ENCODE measurements at regions not wholly inside any gene's neighbourhood (a gene's known extent, or its start where the extent isn't known, plus 50 kb on each side); places are given as distances from the start of the nearest gene placed in this dataset.

DNA sequence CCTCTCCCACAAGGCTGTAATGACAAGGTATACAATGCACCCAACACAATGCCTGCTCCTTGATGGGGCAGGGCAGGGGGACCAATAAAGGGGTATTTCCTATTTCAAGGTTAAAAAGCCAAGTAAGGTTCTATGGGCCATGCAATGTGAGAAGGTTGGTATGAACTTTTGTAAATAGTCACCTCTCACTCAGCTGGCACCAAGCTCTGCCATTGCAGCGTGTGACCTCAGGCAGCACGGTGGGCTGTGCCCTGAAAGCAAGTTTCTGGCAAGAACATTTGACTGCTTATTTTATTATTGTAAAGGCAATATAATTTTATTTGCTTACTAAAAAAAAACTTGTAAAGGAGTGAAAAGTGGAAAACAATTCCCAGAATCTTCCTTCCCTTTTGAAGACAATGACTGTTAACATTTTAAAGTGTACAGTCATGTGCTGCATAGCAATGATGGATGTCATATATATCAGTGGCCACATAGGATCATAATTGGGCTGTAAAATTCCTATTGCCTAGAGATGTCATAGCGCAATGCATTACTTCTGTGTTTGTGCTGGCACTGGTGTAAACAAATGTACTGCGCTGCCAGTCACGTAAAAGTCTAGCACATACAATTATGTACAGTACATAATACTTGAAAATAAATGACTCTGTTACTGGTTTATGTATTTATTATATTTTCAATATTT lies 167.3 kb upstream of the RORA start:
- TF ChIP-seq, protein P1, sequence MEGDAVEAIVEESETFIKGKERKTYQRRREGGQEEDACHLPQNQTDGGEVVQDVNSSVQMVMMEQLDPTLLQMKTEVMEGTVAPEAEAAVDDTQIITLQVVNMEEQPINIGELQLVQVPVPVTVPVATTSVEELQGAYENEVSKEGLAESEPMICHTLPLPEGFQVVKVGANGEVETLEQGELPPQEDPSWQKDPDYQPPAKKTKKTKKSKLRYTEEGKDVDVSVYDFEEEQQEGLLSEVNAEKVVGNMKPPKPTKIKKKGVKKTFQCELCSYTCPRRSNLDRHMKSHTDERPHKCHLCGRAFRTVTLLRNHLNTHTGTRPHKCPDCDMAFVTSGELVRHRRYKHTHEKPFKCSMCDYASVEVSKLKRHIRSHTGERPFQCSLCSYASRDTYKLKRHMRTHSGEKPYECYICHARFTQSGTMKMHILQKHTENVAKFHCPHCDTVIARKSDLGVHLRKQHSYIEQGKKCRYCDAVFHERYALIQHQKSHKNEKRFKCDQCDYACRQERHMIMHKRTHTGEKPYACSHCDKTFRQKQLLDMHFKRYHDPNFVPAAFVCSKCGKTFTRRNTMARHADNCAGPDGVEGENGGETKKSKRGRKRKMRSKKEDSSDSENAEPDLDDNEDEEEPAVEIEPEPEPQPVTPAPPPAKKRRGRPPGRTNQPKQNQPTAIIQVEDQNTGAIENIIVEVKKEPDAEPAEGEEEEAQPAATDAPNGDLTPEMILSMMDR (IDR thresholded peaks at IDR 0.05; ENCODE audit: insufficient read depth, missing control alignments), result no peak
- DNase-seq (ENCODE audit: insufficient read length, low spot score), result no peak
- no peak for FAIRE-seq

DNA sequence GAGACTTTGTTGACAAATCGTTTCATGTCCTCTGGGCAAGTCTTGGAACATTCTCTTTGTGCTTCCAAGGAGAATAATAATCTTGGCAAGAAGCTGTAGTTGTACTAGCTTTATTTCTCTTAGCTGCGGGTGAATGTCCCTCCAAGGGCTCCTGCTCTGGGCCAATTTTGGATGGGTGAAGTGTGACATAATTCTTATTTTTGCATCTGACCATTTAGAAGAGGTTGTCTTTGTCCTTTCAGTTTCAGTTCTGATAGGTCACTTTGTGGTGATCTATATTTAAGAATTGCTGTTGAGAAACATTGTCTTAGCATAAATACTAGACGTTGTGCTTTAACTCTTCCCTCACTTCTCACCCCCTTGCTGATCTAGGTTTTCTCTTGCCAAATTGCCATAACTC lies 164.8 kb upstream of the RORA start:
- FAIRE-seq, result no peak
- no peak for DNase-seq (ENCODE audit: insufficient read length, low spot score)
- TF ChIP-seq, protein P1 (IDR thresholded peaks at IDR 0.05; ENCODE audit: insufficient read depth, missing control alignments), result no peak

DNA sequence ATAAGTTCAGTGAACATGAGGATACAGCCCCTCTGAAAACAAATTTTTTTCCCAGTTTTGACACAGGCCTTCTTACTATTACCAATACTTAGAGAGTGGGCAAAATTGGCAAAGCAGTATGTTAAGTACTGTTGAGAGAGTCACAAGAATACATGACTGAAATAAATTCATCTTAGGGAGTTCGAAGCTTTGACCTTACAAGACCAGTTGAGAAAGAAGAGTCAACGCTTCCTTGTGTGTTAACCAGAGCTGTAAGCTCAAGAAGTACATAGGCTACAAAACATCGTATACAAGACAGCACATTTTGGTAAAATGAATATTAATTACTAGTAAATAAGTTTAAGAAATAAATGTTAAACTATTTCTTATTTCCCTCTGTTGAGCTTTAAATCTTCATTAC lies 164.4 kb upstream of the RORA start:
- FAIRE-seq, result no peak
- TF ChIP-seq, protein P1 (IDR thresholded peaks at IDR 0.05; ENCODE audit: insufficient read depth, missing control alignments), result no peak
- DNase-seq (ENCODE audit: insufficient read length, low spot score), result no peak

- TF ChIP-seq, protein P1 (IDR thresholded peaks at IDR 0.05; ENCODE audit: insufficient read depth, missing control alignments), result no peak
- no peak for FAIRE-seq
- no peak for DNase-seq (ENCODE audit: insufficient read length, low spot score)
Observed at GRCh38 chr15:61390138-61390537, 161.0 kb upstream of the RORA start.

- TF ChIP-seq, protein P1 (IDR thresholded peaks at IDR 0.05; ENCODE audit: insufficient read depth, missing control alignments), result no peak
- DNase-seq (ENCODE audit: insufficient read length, low spot score) (no peak), FAIRE-seq (no peak)
Observed at GRCh38 chr15:61389334-61390028, 160.4 kb upstream of the RORA start.

GRCh38 chr15:61387675-61388074 lies 158.6 kb upstream of the RORA start:
- DNase-seq (ENCODE audit: insufficient read length, low spot score) (no peak), FAIRE-seq (no peak)
- TF ChIP-seq, protein P1 (IDR thresholded peaks at IDR 0.05; ENCODE audit: insufficient read depth, missing control alignments), result no peak

DNA sequence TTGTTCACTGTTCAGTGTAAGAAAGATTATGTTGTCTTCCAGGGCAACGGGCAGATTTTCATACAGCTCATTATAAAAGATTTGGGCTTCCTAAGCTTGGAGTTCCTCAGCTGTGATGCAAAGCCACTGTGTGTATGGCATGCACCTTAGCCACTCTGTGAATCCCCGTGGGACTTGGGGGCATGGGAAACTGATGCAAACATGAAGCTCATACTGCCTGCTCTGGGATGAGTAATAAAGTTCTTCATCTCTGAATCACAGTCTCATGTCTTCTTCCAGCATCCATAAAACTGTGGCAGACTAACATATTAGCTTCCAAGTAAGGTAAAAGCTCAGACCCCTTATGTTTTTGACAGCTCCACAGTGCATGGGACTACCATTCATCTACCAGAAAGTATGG lies 154.3 kb upstream of the RORA start:
- FAIRE-seq (peak; percentile 6), DNase-seq (ENCODE audit: insufficient read length, low spot score) (no peak)
- TF ChIP-seq, protein P1 (IDR thresholded peaks at IDR 0.05; ENCODE audit: insufficient read depth, missing control alignments), result no peak
